GM23248 (cell line): ENCODE measurements at regions not wholly inside any gene's neighbourhood (a gene's known extent, or its start where the extent isn't known, plus 50 kb on each side); places are given as distances from the start of the nearest gene placed in this dataset.

Source experiments
- EZH2 ChIP-seq: fragments of 200-600 bp; sonication (generic); IDR thresholded peaks from 2 replicates; pipeline ENCODE4 v1.6.1; 2018; ENCODE audit warnings: antibody characterized with exemption, mild to moderate bottlenecking; ENCODE audit not compliant: insufficient read depth, poor library complexity, severe bottlenecking
- EZH2phosphoT487 ChIP-seq: fragments of 200-600 bp; sonication (generic); IDR thresholded peaks from 2 replicates; pipeline ENCODE4 v1.6.1; 2018; ENCODE audit warnings: antibody characterized with exemption, moderate library complexity, mild to moderate bottlenecking, low read depth; ENCODE audit not compliant: insufficient read depth

- TF ChIP-seq EZH2 = no peak
- no peak for TF ChIP-seq EZH2phosphoT487
Observed at GRCh38 chr4:188214861-188215260, 75.6 kb downstream of the TRIML1 start.
